Smooth muscle cell (in vitro differentiated cells): ENCODE measurements at regions not wholly inside any gene's neighbourhood (a gene's known extent, or its start where the extent isn't known, plus 50 kb on each side); places are given as distances from the start of the nearest gene placed in this dataset.

Experiments used
- DNase-seq: peaks from one replicate; lab custom pipeline; 2025; ENCODE audit not compliant: unreplicated experiment; lab: John Stamatoyannopoulos, UW
- H2AFZ ChIP-seq: fragments of 200-600 bp; sonication (generic); 2 replicates; pipeline ENCODE4 v1.6.0; 2016; ENCODE audit warnings: antibody characterized with exemption, low read depth, mild to moderate bottlenecking
- H3F3A ChIP-seq: fragments of 200-600 bp; sonication (generic); 2 replicates; pipeline ENCODE4 v1.6.0; 2017; ENCODE audit warnings: antibody characterized with exemption, low read depth
- H3K27ac ChIP-seq: fragments of 200-600 bp; sonication (generic); 2 replicates; pipeline ENCODE4 v1.5.1; 2016; ENCODE audit warnings: low read depth, mild to moderate bottlenecking
- H3K27me3 ChIP-seq: fragments of 200-600 bp; sonication (generic); 2 replicates; pipeline ENCODE4 v1.6.1; 2016; ENCODE audit warnings: low read depth, mild to moderate bottlenecking
- H3K36me3 ChIP-seq: fragments of 200-600 bp; sonication (generic); 2 replicates; pipeline ENCODE4 v1.5.1; 2016; ENCODE audit warnings: low read depth
- H3K4me1 ChIP-seq: fragments of 200-600 bp; sonication (generic); 2 replicates; pipeline ENCODE4 v1.5.1; 2016; ENCODE audit warnings: low read depth
- H3K4me2 ChIP-seq: fragments of 200-600 bp; sonication (generic); 2 replicates; pipeline ENCODE4 v1.6.0; 2016; ENCODE audit warnings: mild to moderate bottlenecking
- H3K4me3 ChIP-seq: fragments of 200-600 bp; sonication (generic); 2 replicates; pipeline ENCODE4 v1.5.1; 2016; ENCODE audit warnings: mild to moderate bottlenecking
- H3K79me2 ChIP-seq: fragments of 200-600 bp; sonication (generic); 2 replicates; pipeline ENCODE4 v1.6.0; 2016; ENCODE audit warnings: low read depth, mild to moderate bottlenecking
- H3K9ac ChIP-seq: fragments of 200-600 bp; sonication (generic); 2 replicates; pipeline ENCODE4 v1.6.0; 2016; ENCODE audit warnings: low read depth
- H3K9me3 ChIP-seq: fragments of 200-600 bp; sonication (generic); replicated peaks from 2 replicates; pipeline ENCODE4 v1.5.1; 2016; ENCODE audit warnings: low read depth
- H4K20me1 ChIP-seq: fragments of 200-600 bp; sonication (generic); 2 replicates; pipeline ENCODE4 v1.6.0; 2016; ENCODE audit warnings: low read depth
- WGBS: methylation state at CpG from one replicate; pipeline ENCODE4 v1.1.7; 2016; ENCODE audit warnings: low lambda C conversion rate; 5-methylcytosine and 5-hydroxymethylcytosine counted together
- TF ChIP-seq, protein P1 (sequence below): fragments of 200-600 bp; sonication (generic); IDR thresholded peaks from 2 replicates; pipeline ENCODE4 v1.5.1; 2017; ENCODE audit warnings: borderline replicate concordance, mild to moderate bottlenecking, antibody characterized with exemption; ENCODE audit not compliant: insufficient read depth, poor library complexity, severe bottlenecking

GRCh38 chr9:80790764-80791163 is 898.6 kb downstream of the TLE1 start:
- H3F3A ChIP-seq = peaks cover 5% of the 10 kb centered on the region
- H3K4me3 ChIP-seq = no peak overlapping the region
- no peak overlapping the region for H3K9ac ChIP-seq
- H3K9me3 ChIP-seq = peaks cover 3% of the 10 kb centered on the region
- H3K4me1 ChIP-seq = no peaks in the 10 kb centered on the region
- no peak for DNase-seq
- H3K4me2 ChIP-seq = no peak overlapping the region
- TF ChIP-seq, protein P1, sequence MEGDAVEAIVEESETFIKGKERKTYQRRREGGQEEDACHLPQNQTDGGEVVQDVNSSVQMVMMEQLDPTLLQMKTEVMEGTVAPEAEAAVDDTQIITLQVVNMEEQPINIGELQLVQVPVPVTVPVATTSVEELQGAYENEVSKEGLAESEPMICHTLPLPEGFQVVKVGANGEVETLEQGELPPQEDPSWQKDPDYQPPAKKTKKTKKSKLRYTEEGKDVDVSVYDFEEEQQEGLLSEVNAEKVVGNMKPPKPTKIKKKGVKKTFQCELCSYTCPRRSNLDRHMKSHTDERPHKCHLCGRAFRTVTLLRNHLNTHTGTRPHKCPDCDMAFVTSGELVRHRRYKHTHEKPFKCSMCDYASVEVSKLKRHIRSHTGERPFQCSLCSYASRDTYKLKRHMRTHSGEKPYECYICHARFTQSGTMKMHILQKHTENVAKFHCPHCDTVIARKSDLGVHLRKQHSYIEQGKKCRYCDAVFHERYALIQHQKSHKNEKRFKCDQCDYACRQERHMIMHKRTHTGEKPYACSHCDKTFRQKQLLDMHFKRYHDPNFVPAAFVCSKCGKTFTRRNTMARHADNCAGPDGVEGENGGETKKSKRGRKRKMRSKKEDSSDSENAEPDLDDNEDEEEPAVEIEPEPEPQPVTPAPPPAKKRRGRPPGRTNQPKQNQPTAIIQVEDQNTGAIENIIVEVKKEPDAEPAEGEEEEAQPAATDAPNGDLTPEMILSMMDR = no peak
- no peaks in the 10 kb centered on the region for H3K36me3 ChIP-seq
- no peak overlapping the region for H3K27ac ChIP-seq
- H2AFZ ChIP-seq = no peak overlapping the region
- no peaks in the 10 kb centered on the region for H3K27me3 ChIP-seq
- no peaks in the 10 kb centered on the region for H3K79me2 ChIP-seq
- H4K20me1 ChIP-seq = no peaks in the 10 kb centered on the region

DNA sequence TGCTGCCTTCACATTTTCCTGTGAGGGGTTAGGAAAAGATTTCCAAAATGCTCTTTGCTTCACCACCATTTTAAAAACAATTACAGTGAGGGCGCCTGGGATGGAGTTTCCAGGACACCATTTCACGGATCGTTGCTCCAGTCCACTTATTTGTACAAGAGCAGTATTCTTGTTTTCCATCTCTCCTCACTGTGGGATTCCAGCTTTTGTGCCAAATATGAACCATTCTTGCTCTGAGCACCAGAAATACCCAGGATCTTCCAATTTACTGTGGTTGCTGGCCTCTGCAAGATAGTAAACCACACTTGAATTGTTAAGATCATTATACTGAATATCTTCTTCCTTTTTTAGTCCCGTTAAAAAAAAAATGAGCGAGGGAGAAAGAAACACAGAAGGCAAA is 899.5 kb downstream of the TLE1 start:
- no peak overlapping the region for H2AFZ ChIP-seq
- TF ChIP-seq, protein P1 = no peak

GRCh38 chr9:80787636-80788035 is 901.7 kb downstream of the TLE1 start:
- no peak overlapping the region for H3K9ac ChIP-seq
- no peaks in the 10 kb centered on the region for H3F3A ChIP-seq
- no peak overlapping the region for H2AFZ ChIP-seq
- H4K20me1 ChIP-seq = no peaks in the 10 kb centered on the region
- no peaks in the 10 kb centered on the region for H3K4me1 ChIP-seq
- H3K27ac ChIP-seq = no peak overlapping the region
- TF ChIP-seq, protein P1 = no peak
- no peaks in the 10 kb centered on the region for H3K36me3 ChIP-seq
- H3K27me3 ChIP-seq = no peaks in the 10 kb centered on the region
- DNase-seq = no peak
- WGBS = 73% methylated on average over 1 of the region's 1 CpG
- H3K79me2 ChIP-seq = no peaks in the 10 kb centered on the region
- no peak overlapping the region for H3K4me3 ChIP-seq
- peaks cover 3% of the 10 kb centered on the region for H3K9me3 ChIP-seq
- H3K4me2 ChIP-seq = no peak overlapping the region

More for the DNA sequence above, 899.5 kb downstream of the TLE1 start:
- Histone ChIP-seq H3K4me2 (no peak overlapping the region), H3F3A (no peaks in the 10 kb centered on the region), H3K9me3 (peaks cover 3% of the 10 kb centered on the region), H3K27me3 (no peaks in the 10 kb centered on the region), H3K36me3 (no peaks in the 10 kb centered on the region), H4K20me1 (no peaks in the 10 kb centered on the region), H3K27ac (no peak overlapping the region), H3K4me1 (no peaks in the 10 kb centered on the region), H3K79me2 (no peaks in the 10 kb centered on the region), H3K4me3 (no peak overlapping the region), H3K9ac (no peak overlapping the region)
- WGBS = 89% methylated on average over 5 of the region's 5 CpGs
- DNase-seq = no peak

- Histone ChIP-seq H3K4me1 (no peaks in the 10 kb centered on the region), H2AFZ (no peak overlapping the region), H3K9me3 (peaks cover 3% of the 10 kb centered on the region), H3K4me3 (no peak overlapping the region), H3K4me2 (no peak overlapping the region), H3K36me3 (no peaks in the 10 kb centered on the region), H3K27ac (no peak overlapping the region), H3K79me2 (no peaks in the 10 kb centered on the region), H3K27me3 (no peaks in the 10 kb centered on the region), H3K9ac (no peak overlapping the region), H3F3A (no peaks in the 10 kb centered on the region), H4K20me1 (no peaks in the 10 kb centered on the region)
- TF ChIP-seq, protein P1 = no peak
- DNase-seq = no peak
Observed at GRCh38 chr9:80784647-80785046, 904.7 kb downstream of the TLE1 start.
